H1 (cell line): ENCODE measurements at regions not wholly inside any gene's neighbourhood (a gene's known extent, or its start where the extent isn't known, plus 50 kb on each side); places are given as distances from the start of the nearest gene placed in this dataset.

Source experiments
- CTCF ChIA-PET: fragments of 300-600 bp; sonication (Branson Sonifier 250); formaldehyde crosslinking; loops from one replicate; lab custom pipeline; 2021; ENCODE audit not compliant: partially characterized antibody; lab: Charles Lee
- POLR2A ChIA-PET: fragments of 300-600 bp; sonication (Branson Sonifier 250); formaldehyde crosslinking; loops from one replicate; lab custom pipeline; 2021; ENCODE audit warnings: inconsistent platforms; ENCODE audit not compliant: partially characterized antibody; lab: Charles Lee
- DNase-seq, 2 experiments: peaks; one replicate each; pipeline versions ENCODE4 v3.0.0 to v3.0.0-alpha.2; 2010 to 2022; ENCODE audit warnings: low spot score in 2 of 2, low read depth in 1 of 2, mixed read lengths in 1 of 2
- FAIRE-seq: peaks from 2 replicates; lab custom pipeline; 2011; peaks lifted over from hg19 to GRCh38; lab: Jason Lieb, UNC
- H2AFZ ChIP-seq: 2 replicates; pipeline ENCODE4 v1.8.1; 2012; ENCODE audit warnings: low read length, inconsistent platforms
- H2AK5ac ChIP-seq: 2 replicates; pipeline ENCODE4 v1.6.1; 2013; ENCODE audit warnings: low read depth, low read length
- H2BK120ac ChIP-seq: replicated peaks from 2 replicates; pipeline ENCODE3; 2013; ENCODE audit warnings: low read depth, low read length, inconsistent platforms
- H2BK12ac ChIP-seq: 2 replicates; pipeline ENCODE4 v1.6.1; 2013; ENCODE audit warnings: low read depth, low read length
- H2BK15ac ChIP-seq: 2 replicates; pipeline ENCODE4 v1.6.1; 2013; ENCODE audit warnings: low read length
- H2BK20ac ChIP-seq: 2 replicates; pipeline ENCODE4 v1.6.1; 2013; ENCODE audit warnings: low read length
- H2BK5ac ChIP-seq: 2 replicates; pipeline ENCODE4 v1.6.1; 2013; ENCODE audit warnings: low read depth, low read length
- H3K14ac ChIP-seq: 2 replicates; pipeline ENCODE4 v1.6.1; 2013; ENCODE audit warnings: inconsistent platforms; ENCODE audit not compliant: insufficient read length
- H3K18ac ChIP-seq: 2 replicates; pipeline ENCODE4 v1.6.1; 2013; ENCODE audit warnings: low read length; ENCODE audit errors: extremely low read depth
- H3K23ac ChIP-seq: 2 replicates; pipeline ENCODE4 v1.6.1; 2013; ENCODE audit warnings: inconsistent platforms; ENCODE audit not compliant: insufficient read length
- H3K23me2 ChIP-seq: 2 replicates; pipeline ENCODE4 v1.6.1; 2013; ENCODE audit warnings: low read depth, low read length
- H3K27ac ChIP-seq: 2 replicates; pipeline ENCODE4 v1.6.1; 2011; ENCODE audit warnings: low read depth, low read length, inconsistent platforms
- H3K27me3 ChIP-seq, 4 experiments: replicated peaks in 1 of 4; 1 replicate in 1 of 4; 2 replicates in 3 of 4; pipeline versions ENCODE4 v1.6.1 to v1.8.1; 2011 to 2013; ENCODE audit warnings: low read length in 3 of 4, mild to moderate bottlenecking in 3 of 4, inconsistent platforms in 2 of 4, mixed read lengths in 2 of 4, moderate library complexity in 1 of 4; ENCODE audit not compliant: control insufficient read depth in 3 of 4, insufficient read depth in 3 of 4; ENCODE audit errors: extremely low read depth in 1 of 4
- H3K36me3 ChIP-seq, 4 experiments: 2 replicates each; pipeline versions ENCODE4 v1.6.1 to v1.8.1; 2011 to 2013; ENCODE audit warnings: mild to moderate bottlenecking in 4 of 4, low read length in 3 of 4, moderate library complexity in 2 of 4, control low read depth in 1 of 4, inconsistent platforms in 1 of 4; ENCODE audit not compliant: insufficient read depth in 4 of 4, control insufficient read depth in 2 of 4
- H3K4ac ChIP-seq: replicated peaks from 2 replicates; pipeline ENCODE3; 2013; ENCODE audit warnings: low read length, low read depth, mixed read lengths, inconsistent platforms; ENCODE audit not compliant: insufficient read length
- H3K4me1 ChIP-seq, 4 experiments: replicated peaks in 1 of 4; 1 replicate in 1 of 4; 2 replicates in 3 of 4; pipeline versions ENCODE4 v1.6.1 to v1.8.1; 2011 to 2013; ENCODE audit warnings: low read length in 3 of 4, inconsistent platforms in 2 of 4, mixed read lengths in 1 of 4; ENCODE audit not compliant: insufficient read depth in 4 of 4, control insufficient read depth in 3 of 4
- H3K4me2 ChIP-seq, 2 experiments: 2 replicates each; pipeline versions ENCODE4 v1.6.1 to v1.8.1; 2011 to 2013; ENCODE audit warnings: low read depth in 2 of 2, low read length in 2 of 2, control low read depth in 1 of 2, inconsistent platforms in 1 of 2, mild to moderate bottlenecking in 1 of 2; ENCODE audit not compliant: insufficient read depth in 1 of 2
- H3K4me3 ChIP-seq, 4 experiments: fragments of 200-600, 300-600 bp in 1 of 4; sonication (generic), shearing (Covaris generic), sonication (Bioruptor Twin) in 1 of 4; 2 replicates each; pipeline versions ENCODE4 v1.5.1 to v1.8.1; 2011 to 2016; ENCODE audit warnings: low read length in 4 of 4, low read depth in 3 of 4, control low read depth in 2 of 4, inconsistent platforms in 2 of 4, mild to moderate bottlenecking in 2 of 4, mixed read lengths in 1 of 4, moderate library complexity in 1 of 4; ENCODE audit not compliant: insufficient read depth in 2 of 4; ENCODE audit errors: extremely low read depth in 1 of 4
- H3K56ac ChIP-seq: replicated peaks from 2 replicates; pipeline ENCODE3; 2013; ENCODE audit warnings: low read depth, mild to moderate bottlenecking, mixed read lengths, low read length, inconsistent platforms; ENCODE audit not compliant: insufficient read length
- H3K79me1 ChIP-seq: 2 replicates; pipeline ENCODE4 v1.6.1; 2013; ENCODE audit warnings: low read depth, low read length, control low read depth
- H3K79me2 ChIP-seq, 2 experiments: 2 replicates each; pipeline versions ENCODE4 v1.6.1 to v1.8.1; 2012 to 2013; ENCODE audit warnings: low read length in 2 of 2, mild to moderate bottlenecking in 2 of 2, inconsistent platforms in 1 of 2; ENCODE audit not compliant: insufficient read depth in 2 of 2, control insufficient read depth in 1 of 2
- H3K9ac ChIP-seq, 4 experiments: replicated peaks in 1 of 4; 1 replicate in 1 of 4; 2 replicates in 3 of 4; pipeline versions ENCODE4 v1.6.1 to v1.8.1; 2011 to 2013; ENCODE audit warnings: low read depth in 3 of 4, low read length in 3 of 4, control low read depth in 2 of 4, mild to moderate bottlenecking in 2 of 4, moderate library complexity in 2 of 4, inconsistent platforms in 1 of 4; ENCODE audit errors: extremely low read depth in 1 of 4
- H3K9me3 ChIP-seq, 2 experiments: 2 replicates each; pipeline versions ENCODE4 v1.6.1 to v1.8.1; 2012 to 2013; ENCODE audit warnings: mild to moderate bottlenecking in 2 of 2, moderate library complexity in 2 of 2, control low read depth in 1 of 2, inconsistent platforms in 1 of 2, low read depth in 1 of 2, low read length in 1 of 2, mixed read lengths in 1 of 2; ENCODE audit not compliant: insufficient read depth in 2 of 2
- H4K20me1 ChIP-seq, 2 experiments: replicated peaks in 1 of 2; 2 replicates each; pipeline versions ENCODE3 to v1.8.1; 2011 to 2013; ENCODE audit warnings: inconsistent platforms in 2 of 2, low read length in 2 of 2, mild to moderate bottlenecking in 1 of 2; ENCODE audit not compliant: insufficient read depth in 2 of 2, control insufficient read depth in 1 of 2
- H4K5ac ChIP-seq: 2 replicates; pipeline ENCODE4 v1.6.1; 2013; ENCODE audit warnings: low read length, low read depth, mixed read lengths, inconsistent platforms; ENCODE audit not compliant: insufficient read length
- H4K8ac ChIP-seq: 2 replicates; pipeline ENCODE4 v1.8.0; 2013; ENCODE audit warnings: mild to moderate bottlenecking, moderate library complexity, low read length, inconsistent platforms; ENCODE audit not compliant: insufficient read depth; ENCODE audit errors: extremely low read depth
- H4K91ac ChIP-seq: replicated peaks from 2 replicates; pipeline ENCODE3; 2013; ENCODE audit warnings: low read length, mixed read lengths, inconsistent platforms; ENCODE audit not compliant: insufficient read length
- ASH2L ChIP-seq: fragments of 200-600, 300-600 bp; sonication (generic); IDR thresholded peaks from one replicate; pipeline ENCODE4 v1.7.1; 2017; ENCODE audit warnings: low read length
- ATF3 ChIP-seq: IDR thresholded peaks from 2 replicates; pipeline ENCODE4 v1.6.1; 2011; ENCODE audit warnings: low read depth, mild to moderate bottlenecking, low read length; ENCODE audit not compliant: insufficient read depth
- CHD2 ChIP-seq: IDR thresholded peaks from 2 replicates; pipeline ENCODE4 v1.6.1; 2012; ENCODE audit warnings: low read length, improper control_type of control experiment
- HDAC2 ChIP-seq, 2 experiments: fragments of 300-600 bp in 1 of 2; sonication (generic) in 1 of 2; IDR thresholded peaks; 2 replicates each; pipeline ENCODE4 v1.6.1; 2011 to 2012; ENCODE audit warnings: low read depth in 2 of 2, low read length in 2 of 2, mild to moderate bottlenecking in 2 of 2, moderate library complexity in 2 of 2, borderline replicate concordance in 1 of 2, inconsistent platforms in 1 of 2
- JUND ChIP-seq: IDR thresholded peaks from 2 replicates; pipeline ENCODE4 v1.6.1; 2011; ENCODE audit warnings: mild to moderate bottlenecking, improper control_type of control experiment, low read length
- MAX ChIP-seq: IDR thresholded peaks from 2 replicates; pipeline ENCODE4 v1.6.1; 2012; ENCODE audit warnings: inconsistent platforms
- POLR2A ChIP-seq, 2 experiments: IDR thresholded peaks; 1 replicate in 1 of 2; 2 replicates in 1 of 2; pipeline ENCODE4 v1.6.1; 2011; ENCODE audit warnings: low read depth in 2 of 2, low read length in 2 of 2, mild to moderate bottlenecking in 2 of 2; ENCODE audit errors: control extremely low read depth in 1 of 2
- WGBS, 2 experiments: shearing (Covaris generic) in 1 of 2; methylation state at CpG; one replicate each; pipeline versions ENCODE4 v1.1.6 to v1.1.7; 2013 to 2015; ENCODE audit warnings: low lambda C conversion rate in 2 of 2, mixed read lengths in 2 of 2, inconsistent platforms in 1 of 2, low coverage in 1 of 2, missing lambda C conversion rate in 1 of 2; ENCODE audit not compliant: insufficient replicate concordance in 2 of 2, insufficient coverage in 1 of 2, insufficient read length in 1 of 2; ENCODE audit errors: extremely low coverage in 1 of 2, missing lambda C conversion rate in 1 of 2; 5-methylcytosine and 5-hydroxymethylcytosine counted together

DNA sequence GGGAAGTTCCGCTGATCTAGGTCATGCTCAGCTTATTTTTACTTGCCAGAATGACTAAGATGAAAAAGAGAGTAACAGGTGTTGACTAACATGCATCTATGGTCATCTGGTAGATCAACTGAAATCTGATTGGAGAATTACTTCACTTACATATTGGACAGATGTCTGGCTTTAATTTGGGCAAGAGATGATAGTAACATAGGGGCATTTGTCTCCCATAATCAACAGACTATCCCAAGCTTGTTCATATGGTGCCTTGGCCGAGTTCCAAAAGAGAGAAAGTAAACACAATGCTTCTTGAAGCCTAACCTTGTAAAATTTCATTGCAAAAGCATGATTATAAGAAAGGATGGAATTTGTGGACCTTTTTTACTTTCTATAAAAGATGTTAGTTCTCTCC is 503.7 kb downstream of the ADCYAP1 start:
- H3K79me2 ChIP-seq = no peaks in the 10 kb centered on the region
- no peak overlapping the region for H3K56ac ChIP-seq
- H2BK20ac ChIP-seq = no peak overlapping the region
- no peak overlapping the region for H2BK15ac ChIP-seq
- H2BK5ac ChIP-seq = no peak overlapping the region
- H2AFZ ChIP-seq = no peak overlapping the region
- H2BK12ac ChIP-seq = no peak overlapping the region
- no peak overlapping the region for H3K14ac ChIP-seq
- H4K20me1 ChIP-seq = no peaks in the 10 kb centered on the region
- no peak overlapping the region for H3K4ac ChIP-seq
- H3K23ac ChIP-seq = no peak overlapping the region
- no peaks in the 10 kb centered on the region for H3K36me3 ChIP-seq
- H3K4me1 ChIP-seq = no peaks in the 10 kb centered on the region
- no peaks in the 10 kb centered on the region for H3K79me1 ChIP-seq
- no peak overlapping the region for H2AK5ac ChIP-seq
- no peaks in the 10 kb centered on the region for H3K9me3 ChIP-seq
- CTCF ChIA-PET = interaction anchor here (0.5 to 1.2 kb wide), 2 partner anchors 9 to 25 kb away, joined by 3 to 5 read pairs; no protein-coding TSS in a partner anchor
- no peak overlapping the region for H4K5ac ChIP-seq
- H4K8ac ChIP-seq = no peak overlapping the region
- no peak overlapping the region for H3K9ac ChIP-seq
- DNase-seq (no peak), FAIRE-seq (no peak)
- WGBS, 2 experiments = 68% methylated on average over 2 of the region's 2 CpGs; no CpG with 5 or more reads in 1 of the 2 experiments
- POLR2A ChIA-PET = no interaction called here
- no peak overlapping the region for H2BK120ac ChIP-seq
- H3K4me3 ChIP-seq = no peak overlapping the region
- TF ChIP-seq MAX (no peak), POLR2A (IDR thresholded peaks at IDR 0.05; ENCODE audit: control extremely low read depth in 1 of 2, low read depth in 2 of 2, low read length in 2 of 2) (no peak), CHD2 (no peak), JUND (no peak), ASH2L (no peak), HDAC2 (IDR thresholded peaks at IDR 0.05; ENCODE audit: borderline replicate concordance in 1 of 2, low read depth in 2 of 2, low read length in 2 of 2) (no peak), ATF3 (no peak)
- H4K91ac ChIP-seq = no peak overlapping the region
- H3K23me2 ChIP-seq = no peaks in the 10 kb centered on the region
- H3K27me3 ChIP-seq = no peaks in the 10 kb centered on the region
- H3K27ac ChIP-seq = no peak overlapping the region
- no peak overlapping the region for H3K4me2 ChIP-seq
- no peak overlapping the region for H3K18ac ChIP-seq
